ENCODE measurements at regions not wholly inside any gene's neighbourhood (a gene's known extent, or its start where the extent isn't known, plus 50 kb on each side); places are given as distances from the start of the nearest gene placed in this dataset.

- DNase-seq (ENCODE audit: low read depth) = peak; percentile 11
- no peak overlapping the region for H3K4me3 ChIP-seq (ENCODE audit: control insufficient read depth, low read depth, low read length)
- TF ChIP-seq CTCF (IDR thresholded peaks at IDR 0.05; ENCODE audit: control insufficient read depth, insufficient read depth, low read depth, low read length, missing control alignments) = no peak
Measured at GRCh38 chr22:48618326-48618725, 1209.3 kb downstream of the BRD1 start.

GRCh38 chr22:48616656-48617055 is 1211.0 kb downstream of the BRD1 start:
- DNase-seq (ENCODE audit: low read depth) = no peak
- H3K4me3 ChIP-seq (ENCODE audit: control insufficient read depth, low read depth, low read length) = no peak overlapping the region
- TF ChIP-seq CTCF (IDR thresholded peaks at IDR 0.05; ENCODE audit: control insufficient read depth, insufficient read depth, low read depth, low read length, missing control alignments) = no peak

- H3K4me3 ChIP-seq (ENCODE audit: control insufficient read depth, low read depth, low read length) = no peak overlapping the region
- no peak for TF ChIP-seq CTCF (IDR thresholded peaks at IDR 0.05; ENCODE audit: control insufficient read depth, insufficient read depth, low read depth, low read length, missing control alignments)
- DNase-seq (ENCODE audit: low read depth) = no peak
Measured at GRCh38 chr22:48615171-48616008, 1212.3 kb downstream of the BRD1 start.

GRCh38 chr22:48613566-48614200 is 1214.0 kb downstream of the BRD1 start:
- DNase-seq (ENCODE audit: low read depth) = no peak
- no peak overlapping the region for H3K4me3 ChIP-seq (ENCODE audit: control insufficient read depth, low read depth, low read length)
- no peak for TF ChIP-seq CTCF (IDR thresholded peaks at IDR 0.05; ENCODE audit: control insufficient read depth, insufficient read depth, low read depth, low read length, missing control alignments)

GRCh38 chr22:48612077-48612995 is 1215.3 kb downstream of the BRD1 start:
- no peak overlapping the region for H3K4me3 ChIP-seq (ENCODE audit: control insufficient read depth, low read depth, low read length)
- DNase-seq (ENCODE audit: low read depth) = no peak
- no peak for TF ChIP-seq CTCF (IDR thresholded peaks at IDR 0.05; ENCODE audit: control insufficient read depth, insufficient read depth, low read depth, low read length, missing control alignments)

GRCh38 chr22:48609279-48609865 is 1218.3 kb downstream of the BRD1 start:
- no peak overlapping the region for H3K4me3 ChIP-seq (ENCODE audit: control insufficient read depth, low read depth, low read length)
- no peak for DNase-seq (ENCODE audit: low read depth)
- no peak for TF ChIP-seq CTCF (IDR thresholded peaks at IDR 0.05; ENCODE audit: control insufficient read depth, insufficient read depth, low read depth, low read length, missing control alignments)

Data from AG09309 (cell line).